AG09319 (cell line): ENCODE measurements at regions not wholly inside any gene's neighbourhood (a gene's known extent, or its start where the extent isn't known, plus 50 kb on each side); places are given as distances from the start of the nearest gene placed in this dataset.

ENCODE experiments used
- DNase-seq: peaks from one replicate; pipeline ENCODE4 v3.0.0-alpha.2; 2010; ENCODE audit warnings: low read depth; ENCODE audit errors: extremely low read depth
- CTCF ChIP-seq: IDR thresholded peaks from 2 replicates; pipeline ENCODE4 v1.5.1; 2011; ENCODE audit warnings: low read depth, mild to moderate bottlenecking, inconsistent platforms, low read length, moderate library complexity

- DNase-seq, result no peak
- no peak for TF ChIP-seq CTCF
Observed at GRCh38 chr5:123907349-123907748, 395.4 kb downstream of the CSNK1G3 start.

GRCh38 chr5:123906698-123907295 lies 394.8 kb downstream of the CSNK1G3 start:
- no peak for DNase-seq
- no peak for TF ChIP-seq CTCF

DNA sequence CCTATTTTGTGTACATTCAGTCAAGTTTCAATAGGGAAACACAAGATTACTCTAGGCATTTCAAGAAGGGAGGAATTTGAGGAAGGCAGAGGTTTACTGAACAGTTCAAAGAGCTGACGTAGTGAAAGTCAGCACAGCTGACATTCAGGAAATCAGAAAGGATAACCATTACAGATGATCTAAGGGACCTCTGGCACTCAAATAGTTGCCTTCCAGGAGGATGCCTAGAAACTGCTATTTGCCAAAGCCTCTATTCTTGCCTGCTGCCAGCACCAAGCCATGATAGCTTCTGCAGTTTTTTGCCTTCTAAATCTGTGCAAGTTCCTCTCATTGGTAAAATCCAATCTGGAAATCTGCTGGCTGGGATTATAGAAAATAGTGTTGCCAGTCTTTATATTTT lies 373.1 kb downstream of the CSNK1G3 start:
- DNase-seq, result no peak
- no peak for TF ChIP-seq CTCF

DNA sequence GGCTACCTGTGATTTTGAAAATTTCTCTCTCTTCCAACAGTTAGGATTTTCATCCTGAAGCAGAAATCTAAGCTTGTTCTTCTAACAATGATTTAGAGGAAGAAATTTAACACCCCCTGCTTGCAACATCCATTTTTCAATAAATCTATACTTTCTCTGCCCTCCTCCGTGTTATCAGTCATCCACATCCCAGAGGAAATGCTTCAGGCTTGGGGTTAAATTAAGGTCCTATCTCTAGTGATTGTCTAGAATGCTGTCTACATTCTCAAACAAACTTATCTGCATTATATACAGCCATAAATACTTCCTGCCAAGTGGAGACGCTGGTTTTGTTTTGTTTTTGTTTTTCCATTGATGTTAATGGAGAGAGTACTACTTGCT lies 371.0 kb downstream of the CSNK1G3 start:
- no peak for TF ChIP-seq CTCF
- DNase-seq, result no peak

DNA sequence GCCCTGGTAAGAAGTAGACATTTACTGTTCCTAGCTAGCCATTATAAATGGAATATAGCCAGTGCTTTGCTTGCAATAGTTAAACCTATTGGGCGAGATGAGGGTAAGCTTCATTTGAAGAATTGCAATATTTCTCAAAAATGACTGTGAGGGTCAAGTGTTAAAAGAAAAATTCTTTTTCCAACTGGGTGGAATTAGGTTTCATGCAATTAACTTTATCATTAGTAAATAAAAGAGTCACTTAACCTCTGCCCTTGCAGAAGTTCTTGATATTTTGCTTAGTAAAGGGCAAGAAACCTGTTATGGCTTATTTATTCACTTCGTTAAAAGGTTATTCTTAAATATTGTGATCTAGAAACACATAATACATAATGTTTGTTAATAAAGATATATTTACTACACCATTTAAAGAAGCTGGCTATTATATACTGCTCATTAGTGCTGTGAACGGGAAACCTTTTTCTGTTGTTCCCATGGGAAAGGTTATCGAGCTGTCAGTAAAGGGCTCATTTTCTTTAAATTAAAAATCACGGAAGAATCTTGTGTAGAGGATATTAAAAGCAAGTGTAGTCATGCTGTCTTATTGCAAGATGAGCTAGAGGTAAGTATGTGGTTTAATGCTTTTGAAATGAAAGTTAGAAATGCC lies 370.5 kb downstream of the CSNK1G3 start:
- DNase-seq, result no peak
- no peak for TF ChIP-seq CTCF

GRCh38 chr5:123881759-123882244 lies 369.8 kb downstream of the CSNK1G3 start:
- DNase-seq, result no peak
- no peak for TF ChIP-seq CTCF

GRCh38 chr5:123880875-123881274 lies 368.9 kb downstream of the CSNK1G3 start:
- DNase-seq, result no peak

More at GRCh38 chr5:123880875-123881274, 368.9 kb downstream of the CSNK1G3 start:
- no peak for TF ChIP-seq CTCF
